ENCODE measurements at regions not wholly inside any gene's neighbourhood (a gene's known extent, or its start where the extent isn't known, plus 50 kb on each side); places are given as distances from the start of the nearest gene placed in this dataset.

- FAIRE-seq: no peak
- intact Hi-C loops (cut with DNase I): no loop called here
- no peak for TF ChIP-seq CTCF (IDR thresholded peaks at IDR 0.05; ENCODE audit: borderline replicate concordance, extremely low read depth, insufficient read depth)
Observed at GRCh38 chr3:6444888-6445658, 415.8 kb upstream of the GRM7 start.

GRCh38 chr3:6447166-6447801, 413.6 kb upstream of the GRM7 start:
- Histone ChIP-seq H3K27ac (ENCODE audit: low read depth in 2 of 2, low read length in 2 of 2) (no peak overlapping the region), H3K27me3 (ENCODE audit: control insufficient read depth, insufficient read depth, low read length) (no peaks in the 10 kb centered on the region), H3K9me3 (ENCODE audit: control insufficient read depth in 2 of 3, insufficient read depth in 1 of 3, low read length in 3 of 3) (no peaks in the 10 kb centered on the region), H3K4me1 (ENCODE audit: control insufficient read depth in 2 of 3, insufficient read depth in 2 of 3, low read depth in 1 of 3, low read length in 3 of 3) (no peaks in the 10 kb centered on the region), H3K36me3 (ENCODE audit: control insufficient read depth in 2 of 3, insufficient read depth in 3 of 3, low read length in 3 of 3) (no peaks in the 10 kb centered on the region), H3K9ac (ENCODE audit: low read length in 3 of 3) (no peak overlapping the region), H3K4me3 (ENCODE audit: low read length in 3 of 3) (no peak overlapping the region)
- intact Hi-C loops (cut with DNase I): no loop called here
- no peak for TF ChIP-seq CTCF (IDR thresholded peaks at IDR 0.05; ENCODE audit: borderline replicate concordance, extremely low read depth, insufficient read depth)
- DNase-seq (no peak), FAIRE-seq (no peak)

More at GRCh38 chr3:6444888-6445658, 415.8 kb upstream of the GRM7 start:
- Histone ChIP-seq H3K9ac (ENCODE audit: low read length in 3 of 3) (no peak overlapping the region), H3K27me3 (ENCODE audit: control insufficient read depth, insufficient read depth, low read length) (no peaks in the 10 kb centered on the region), H3K4me3 (ENCODE audit: low read length in 3 of 3) (no peak overlapping the region), H3K27ac (ENCODE audit: low read depth in 2 of 2, low read length in 2 of 2) (no peak overlapping the region), H3K36me3 (ENCODE audit: control insufficient read depth in 2 of 3, insufficient read depth in 3 of 3, low read length in 3 of 3) (no peaks in the 10 kb centered on the region), H3K4me1 (ENCODE audit: control insufficient read depth in 2 of 3, insufficient read depth in 2 of 3, low read depth in 1 of 3, low read length in 3 of 3) (no peaks in the 10 kb centered on the region), H3K9me3 (ENCODE audit: control insufficient read depth in 2 of 3, insufficient read depth in 1 of 3, low read length in 3 of 3) (no peaks in the 10 kb centered on the region)
- no peak for DNase-seq

GRCh38 chr3:6448011-6448410, 412.9 kb upstream of the GRM7 start:
- Histone ChIP-seq H3K27ac (ENCODE audit: low read depth in 2 of 2, low read length in 2 of 2) (no peak overlapping the region), H3K4me3 (ENCODE audit: low read length in 3 of 3) (no peak overlapping the region), H3K9ac (ENCODE audit: low read length in 3 of 3) (no peak overlapping the region), H3K27me3 (ENCODE audit: control insufficient read depth, insufficient read depth, low read length) (no peaks in the 10 kb centered on the region), H3K4me1 (ENCODE audit: control insufficient read depth in 2 of 3, insufficient read depth in 2 of 3, low read depth in 1 of 3, low read length in 3 of 3) (no peaks in the 10 kb centered on the region), H3K36me3 (ENCODE audit: control insufficient read depth in 2 of 3, insufficient read depth in 3 of 3, low read length in 3 of 3) (no peaks in the 10 kb centered on the region), H3K9me3 (ENCODE audit: control insufficient read depth in 2 of 3, insufficient read depth in 1 of 3, low read length in 3 of 3) (no peaks in the 10 kb centered on the region)
- no peak for DNase-seq
- no peak for FAIRE-seq
- intact Hi-C loops (cut with DNase I): no loop called here
- no peak for TF ChIP-seq CTCF (IDR thresholded peaks at IDR 0.05; ENCODE audit: borderline replicate concordance, extremely low read depth, insufficient read depth)

All from kidney (tissue), 13 donors.